Left forelimb (tissue), 1 donor: ENCODE measurements at regions not wholly inside any gene's neighbourhood (a gene's known extent, or its start where the extent isn't known, plus 50 kb on each side); places are given as distances from the start of the nearest gene placed in this dataset.

ENCODE experiments used
- DNase-seq: peaks from one replicate; pipeline ENCODE4 v3.0.0-alpha.2; 2018; ENCODE audit warnings: low spot score

DNA sequence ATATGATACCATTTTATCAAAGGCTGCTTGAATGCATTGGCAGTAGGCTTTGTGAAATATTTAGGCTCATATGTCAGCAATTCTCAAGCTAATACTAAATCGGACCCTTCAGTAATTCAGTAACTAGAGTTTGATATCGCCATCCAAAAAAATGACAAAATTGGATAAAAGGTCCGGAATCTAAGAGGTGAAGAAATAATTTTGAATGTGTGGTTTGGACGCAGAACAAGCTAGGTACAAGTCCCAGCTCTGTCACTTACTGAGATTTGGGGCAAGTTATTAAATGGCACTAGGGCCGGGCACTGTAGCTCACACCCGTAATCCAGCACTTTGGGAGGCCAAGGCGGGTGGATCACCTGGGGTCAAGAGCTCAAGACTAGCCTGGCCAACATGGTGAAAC, 956.5 kb downstream of the CDH11 start:
- DNase-seq = no peak

DNA sequence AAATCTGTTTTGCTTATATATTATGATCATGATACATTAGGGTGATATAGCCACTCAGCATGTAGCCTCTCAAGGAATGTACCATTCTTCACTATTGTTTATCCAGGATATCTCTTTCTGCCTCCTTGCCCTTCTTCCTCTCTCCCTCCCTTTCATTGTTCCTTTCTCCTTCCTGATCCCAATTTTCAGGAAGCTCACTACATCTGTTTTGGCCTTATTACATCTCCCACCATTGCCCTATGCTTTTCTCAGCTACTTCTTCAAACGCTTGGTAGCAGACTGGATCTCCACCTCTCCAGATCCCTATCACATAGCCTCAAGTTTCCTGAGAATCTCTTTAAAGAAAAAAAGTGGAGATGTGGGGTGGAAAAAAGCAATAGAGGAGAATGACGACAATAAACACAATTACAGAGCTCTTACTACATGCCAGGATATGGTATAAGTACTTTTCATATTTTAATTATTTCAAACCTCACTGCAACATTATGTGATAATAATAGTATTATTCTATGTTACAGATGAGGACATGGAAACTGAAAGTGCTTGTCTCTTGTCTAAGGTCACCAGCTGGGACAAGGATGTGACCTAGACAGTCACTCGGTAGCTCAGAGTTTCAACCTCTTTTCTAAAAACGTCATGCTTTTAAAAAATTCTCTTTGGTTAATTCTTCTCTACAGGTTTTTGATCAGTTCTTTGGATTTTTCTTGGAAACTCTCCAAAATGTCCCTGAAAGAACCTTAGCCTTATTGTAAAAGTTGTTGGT, 959.1 kb downstream of the CDH11 start:
- no peak for DNase-seq

DNA sequence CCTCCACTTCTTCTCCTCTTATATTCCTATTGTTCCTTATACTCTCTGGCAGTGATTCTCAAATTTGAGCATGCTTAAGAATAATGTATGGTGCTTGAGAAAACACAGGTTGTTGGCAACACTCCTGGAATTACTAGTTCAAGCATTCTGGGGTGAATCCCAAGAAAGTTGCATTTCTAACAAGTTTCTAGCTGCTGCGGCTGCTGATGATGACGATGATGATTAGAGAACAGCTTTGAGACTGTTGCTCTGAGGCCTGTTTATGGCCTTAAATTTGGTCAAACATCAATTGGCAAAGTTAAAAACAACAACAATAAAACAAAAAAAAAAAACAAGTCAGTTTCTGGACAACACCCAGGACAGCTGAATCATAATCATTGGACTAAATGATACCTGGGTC, 961.9 kb downstream of the CDH11 start:
- no peak for DNase-seq

- no peak for DNase-seq
Measured at GRCh38 chr16:64158941-64159588, 962.8 kb downstream of the CDH11 start.

- no peak for DNase-seq
Measured at GRCh38 chr16:64153718-64154117, 968.1 kb downstream of the CDH11 start.

- no peak for DNase-seq
Measured at GRCh38 chr16:64151990-64152767, 969.7 kb downstream of the CDH11 start.

- DNase-seq = no peak
Measured at GRCh38 chr16:64150193-64150592, 971.7 kb downstream of the CDH11 start.

GRCh38 chr16:64149756-64150155, 972.1 kb downstream of the CDH11 start:
- no peak for DNase-seq

GRCh38 chr16:64148356-64148755, 973.5 kb downstream of the CDH11 start:
- no peak for DNase-seq

- no peak for DNase-seq
Measured at GRCh38 chr16:64147941-64148340, 973.9 kb downstream of the CDH11 start.

DNA sequence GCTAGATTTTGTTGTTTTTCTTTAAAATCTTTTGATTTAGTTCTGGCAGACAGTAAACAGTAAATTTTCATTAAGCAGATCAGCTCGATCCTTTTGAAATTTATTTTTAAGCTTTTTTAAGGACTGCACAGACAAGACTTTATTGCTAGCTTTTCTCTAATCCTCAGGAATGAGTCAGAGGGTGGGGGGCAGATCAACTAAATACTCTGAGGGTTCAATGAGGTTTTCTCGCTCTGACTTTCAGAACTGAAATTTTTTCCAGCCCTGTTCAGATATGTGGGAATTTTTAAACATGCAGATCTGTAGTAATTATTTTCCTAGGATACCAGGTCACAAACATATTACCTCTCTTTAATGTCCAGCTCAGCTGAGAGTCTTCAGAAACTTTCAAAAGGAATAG, 977.2 kb downstream of the CDH11 start:
- no peak for DNase-seq

DNA sequence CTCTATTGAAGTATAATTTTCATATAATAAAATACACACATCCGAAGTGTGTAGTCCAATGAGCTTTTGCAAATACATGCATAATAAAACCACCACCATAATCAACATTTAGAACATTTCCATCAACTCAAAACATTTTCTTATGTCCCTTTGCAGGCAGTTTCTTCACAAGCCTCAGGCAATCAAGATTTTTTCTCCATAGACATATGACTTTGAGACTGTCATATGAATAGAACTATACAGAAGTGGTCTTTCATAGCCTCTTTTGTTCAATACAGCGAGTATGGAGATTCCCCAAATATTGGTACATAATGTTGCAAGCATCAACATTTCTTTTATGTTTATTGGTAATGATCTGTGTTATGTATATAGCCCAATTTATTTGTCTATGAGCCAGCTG, 983.2 kb downstream of the CDH11 start:
- DNase-seq = no peak

DNA sequence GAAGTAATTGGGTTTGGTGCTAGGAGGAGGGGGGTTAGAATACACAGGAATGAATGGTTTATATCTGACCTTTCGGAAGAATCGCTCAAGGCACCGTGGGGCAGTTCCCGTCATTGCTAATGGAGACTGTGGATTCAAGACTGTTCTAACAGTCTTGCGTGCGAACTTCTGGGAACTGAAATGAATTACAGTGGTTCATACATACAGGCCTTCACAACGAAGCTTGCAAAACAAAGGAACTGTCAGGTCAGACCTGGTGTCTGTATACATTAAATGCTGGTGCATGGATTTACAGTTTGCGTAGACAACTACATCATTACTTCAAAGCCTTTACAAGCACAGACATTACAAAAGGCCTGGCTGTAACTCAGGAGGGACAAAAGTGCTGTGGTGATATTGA, 983.9 kb downstream of the CDH11 start:
- DNase-seq = no peak

DNA sequence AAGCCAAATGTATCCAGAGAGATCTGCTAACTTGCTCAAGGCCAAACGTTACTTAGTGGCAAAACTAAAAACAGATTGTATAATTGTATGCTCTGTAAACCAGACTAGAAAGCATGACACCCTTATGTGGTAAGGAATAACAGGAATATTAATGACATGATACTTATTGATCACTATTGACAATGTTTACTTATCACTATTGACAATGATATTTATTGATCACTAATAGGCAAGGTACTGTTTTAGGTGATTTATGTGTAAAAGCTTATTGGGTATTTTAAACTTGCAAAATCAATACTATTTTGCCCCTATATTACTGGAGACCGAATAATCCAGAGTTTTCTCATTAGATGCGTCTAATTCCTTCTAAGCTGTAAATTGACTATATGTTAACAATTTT, 985.1 kb downstream of the CDH11 start:
- DNase-seq = no peak

- DNase-seq = no peak
Measured at GRCh38 chr16:64136314-64136713, 985.5 kb downstream of the CDH11 start.

DNA sequence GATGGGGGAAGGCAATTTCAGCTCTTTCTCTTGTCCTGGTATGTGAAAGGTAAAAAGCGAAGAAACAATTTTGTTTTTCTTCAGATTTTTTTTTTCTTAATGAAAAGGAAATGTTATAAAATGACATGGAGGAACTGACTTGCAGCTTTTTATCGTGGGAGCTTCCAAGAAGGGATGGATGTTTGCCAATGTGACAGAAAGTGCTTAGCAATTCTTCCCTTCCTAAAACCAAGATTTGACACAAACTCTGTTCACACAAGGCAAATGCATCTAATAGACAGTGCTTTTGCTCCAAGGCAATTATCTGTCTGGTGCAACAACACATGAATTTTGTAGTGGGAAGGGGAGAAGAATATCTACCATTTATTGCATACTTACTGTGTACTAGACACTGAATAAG, 988.5 kb downstream of the CDH11 start:
- no peak for DNase-seq

- no peak for DNase-seq
Measured at GRCh38 chr16:64132759-64133361, 989.0 kb downstream of the CDH11 start.

DNA sequence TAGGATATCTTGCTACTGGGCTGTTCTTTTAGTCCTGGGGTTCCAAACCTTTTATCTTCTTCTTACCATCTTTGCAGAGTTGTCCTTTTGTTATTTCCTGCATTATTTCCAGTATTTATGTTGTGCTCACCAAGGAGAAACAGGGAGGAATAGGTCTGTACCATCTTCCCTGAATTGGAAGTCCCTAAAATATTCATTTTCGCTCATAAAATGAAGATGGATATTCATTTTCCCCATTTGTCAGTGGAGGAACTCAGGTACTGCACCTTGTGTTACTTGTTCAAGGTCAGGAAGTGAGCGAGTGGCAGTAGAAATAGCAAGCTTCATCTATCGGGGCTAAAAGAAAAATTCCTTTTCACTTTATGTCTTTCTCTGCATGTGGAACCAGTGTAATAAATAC, 989.7 kb downstream of the CDH11 start:
- no peak for DNase-seq

DNA sequence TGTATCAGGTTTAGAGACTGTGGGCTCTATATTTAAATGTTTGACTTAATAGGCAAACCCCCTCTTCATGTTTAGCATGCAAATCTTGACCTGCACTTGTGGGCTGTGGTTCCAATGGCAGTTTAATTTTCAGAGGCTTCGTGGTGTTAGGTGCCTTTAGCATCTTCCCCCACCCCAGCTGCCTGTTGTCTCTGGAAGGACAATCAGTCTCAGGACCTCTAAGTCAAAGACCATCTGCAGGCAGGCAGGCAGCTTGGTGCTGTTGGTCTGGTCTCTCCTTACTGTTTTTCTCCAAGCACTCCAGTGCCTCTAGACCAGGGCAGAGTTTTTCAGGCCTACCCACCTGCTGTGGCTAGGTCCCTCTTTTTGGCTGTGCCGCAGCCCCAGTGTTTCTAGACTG, 990.4 kb downstream of the CDH11 start:
- DNase-seq = no peak

DNA sequence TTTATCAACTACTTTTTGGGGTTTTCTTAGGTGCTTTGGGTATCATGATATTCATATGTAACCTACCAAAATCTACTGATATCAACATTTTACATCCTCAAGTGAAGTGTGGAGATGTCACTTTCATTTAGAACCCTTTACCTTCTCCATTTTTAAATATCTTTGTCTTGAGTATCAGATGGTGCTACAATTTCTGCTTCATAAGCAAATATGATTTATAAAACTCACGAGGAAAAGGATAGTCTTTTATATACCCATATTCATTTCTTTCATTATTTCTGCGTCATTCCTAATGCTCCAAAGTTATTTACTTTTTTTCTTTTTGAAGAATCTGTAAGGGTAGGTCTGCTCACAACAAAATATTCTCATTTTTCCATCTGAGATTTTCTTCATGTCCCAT, 991.7 kb downstream of the CDH11 start:
- no peak for DNase-seq

- no peak for DNase-seq
Measured at GRCh38 chr16:64122177-64122576, 999.7 kb downstream of the CDH11 start.

DNA sequence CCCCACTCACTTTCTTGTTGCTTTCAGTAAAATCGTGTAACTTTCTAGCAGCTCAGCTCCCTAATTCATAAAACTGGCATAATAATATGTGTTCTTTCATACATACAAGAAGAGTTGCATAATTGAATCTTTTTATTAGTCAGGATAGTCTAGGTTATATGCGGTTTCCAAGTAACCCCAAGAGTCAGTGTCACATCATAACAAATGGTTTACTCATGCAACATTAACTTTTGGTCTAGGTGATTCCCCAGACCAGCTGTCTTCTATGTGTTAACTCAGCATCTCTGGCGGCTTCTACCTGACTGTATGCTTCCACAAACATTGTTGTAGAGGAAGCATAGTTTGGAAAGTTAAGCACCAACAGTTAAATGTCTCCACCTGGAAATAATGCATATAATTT, 1000.4 kb downstream of the CDH11 start:
- no peak for DNase-seq

GRCh38 chr16:64116151-64116550, 1005.7 kb downstream of the CDH11 start:
- no peak for DNase-seq
